ENCODE measurements at regions not wholly inside any gene's neighbourhood (a gene's known extent, or its start where the extent isn't known, plus 50 kb on each side); places are given as distances from the start of the nearest gene placed in this dataset.

- TF ChIP-seq, protein P1, sequence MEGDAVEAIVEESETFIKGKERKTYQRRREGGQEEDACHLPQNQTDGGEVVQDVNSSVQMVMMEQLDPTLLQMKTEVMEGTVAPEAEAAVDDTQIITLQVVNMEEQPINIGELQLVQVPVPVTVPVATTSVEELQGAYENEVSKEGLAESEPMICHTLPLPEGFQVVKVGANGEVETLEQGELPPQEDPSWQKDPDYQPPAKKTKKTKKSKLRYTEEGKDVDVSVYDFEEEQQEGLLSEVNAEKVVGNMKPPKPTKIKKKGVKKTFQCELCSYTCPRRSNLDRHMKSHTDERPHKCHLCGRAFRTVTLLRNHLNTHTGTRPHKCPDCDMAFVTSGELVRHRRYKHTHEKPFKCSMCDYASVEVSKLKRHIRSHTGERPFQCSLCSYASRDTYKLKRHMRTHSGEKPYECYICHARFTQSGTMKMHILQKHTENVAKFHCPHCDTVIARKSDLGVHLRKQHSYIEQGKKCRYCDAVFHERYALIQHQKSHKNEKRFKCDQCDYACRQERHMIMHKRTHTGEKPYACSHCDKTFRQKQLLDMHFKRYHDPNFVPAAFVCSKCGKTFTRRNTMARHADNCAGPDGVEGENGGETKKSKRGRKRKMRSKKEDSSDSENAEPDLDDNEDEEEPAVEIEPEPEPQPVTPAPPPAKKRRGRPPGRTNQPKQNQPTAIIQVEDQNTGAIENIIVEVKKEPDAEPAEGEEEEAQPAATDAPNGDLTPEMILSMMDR (optimal IDR thresholded peaks at IDR 0.05 in 1 of 3, IDR thresholded peaks at IDR 0.05 in 1 of 3, conservative IDR thresholded peaks at IDR 0.05 in 1 of 3; ENCODE audit: extremely low read depth in 1 of 3, insufficient read depth in 2 of 3, low read length in 3 of 3) = no peak
- TF ChIP-seq EZH2 (IDR thresholded peaks at IDR 0.05; ENCODE audit: low read length) = no peak
These were observed 64.1 kb upstream of the ADGRE5 start for GRCh38 chr19:14317157-14317556.

All from keratinocyte (primary cell).